ENCODE measurements at regions not wholly inside any gene's neighbourhood (a gene's known extent, or its start where the extent isn't known, plus 50 kb on each side); places are given as distances from the start of the nearest gene placed in this dataset.
"Not testable (repeated sequence)": the region's sequence is repeated elsewhere in the genome, so short reads cannot be mapped to it uniquely, and the experiment has no call there.

- H3K79me1 ChIP-seq (ENCODE audit: low read length), result no peaks in the 10 kb centered on the region
- no peak overlapping the region for H3K23ac ChIP-seq (ENCODE audit: low read length)
- H2AK5ac ChIP-seq (ENCODE audit: low read length), result peak overlapping the region; percentile 50
- no peak overlapping the region for H3K18ac ChIP-seq (ENCODE audit: low read length)
- no peak for DNase-seq
- no peak overlapping the region for H3K4ac ChIP-seq (ENCODE audit: low read depth, low read length)
- H3K56ac ChIP-seq (ENCODE audit: low read length), result peak overlapping the region; percentile 30
- no peaks in the 10 kb centered on the region for H3K27me3 ChIP-seq (ENCODE audit: insufficient read depth, low read length, poor library complexity)
- no peaks in the 10 kb centered on the region for H3K36me3 ChIP-seq (ENCODE audit: control insufficient read depth, insufficient read depth, low read length)
- H4K8ac ChIP-seq (ENCODE audit: low read depth, low read length), result no peak overlapping the region
- no peak overlapping the region for H3K27ac ChIP-seq (ENCODE audit: low read depth, low read length)
- no CpG with 5 or more reads among the region's 14 CpGs for WGBS (ENCODE audit: extremely low coverage, insufficient coverage, low lambda C conversion rate)
- no peak overlapping the region for H2BK15ac ChIP-seq (replicated peaks; ENCODE audit: low read depth)
- no peak overlapping the region for H2BK5ac ChIP-seq (ENCODE audit: low read length)
- H3K4me2 ChIP-seq (ENCODE audit: low read length), result no peak overlapping the region
- no peak overlapping the region for H3K4me3 ChIP-seq (ENCODE audit: low read length)
- peaks cover 9% of the 10 kb centered on the region for H3K4me1 ChIP-seq (ENCODE audit: control insufficient read depth, low read depth, low read length)
- no peak overlapping the region for H3K9ac ChIP-seq (ENCODE audit: low read length)
- no peak overlapping the region for H4K5ac ChIP-seq (ENCODE audit: low read length)
- no peak overlapping the region for H2BK120ac ChIP-seq (ENCODE audit: low read depth, low read length)
- H3K79me2 ChIP-seq (ENCODE audit: control insufficient read depth, insufficient read depth, low read length), result no peaks in the 10 kb centered on the region
These were observed 321.2 kb downstream of the ADGRD1 start for GRCh38 chr12:131274906-131275305.

- no peak overlapping the region for H2BK15ac ChIP-seq (replicated peaks; ENCODE audit: low read depth)
- no peaks in the 10 kb centered on the region for H3K27me3 ChIP-seq (ENCODE audit: insufficient read depth, low read length, poor library complexity)
- no peak overlapping the region for H3K4me2 ChIP-seq (ENCODE audit: low read length)
- H2BK120ac ChIP-seq (ENCODE audit: low read depth, low read length), result peak overlapping the region; percentile 38
- peak overlapping the region; percentile 21 for H3K18ac ChIP-seq (ENCODE audit: low read length)
- H4K8ac ChIP-seq (ENCODE audit: low read depth, low read length), result no peak overlapping the region
- WGBS (ENCODE audit: extremely low coverage, insufficient coverage, low lambda C conversion rate), result no CpG with 5 or more reads among the region's 6 CpGs
- no peak overlapping the region for H3K23ac ChIP-seq (ENCODE audit: low read length)
- H3K79me1 ChIP-seq (ENCODE audit: low read length), result no peaks in the 10 kb centered on the region
- peak overlapping the region; percentile 41 for H3K4ac ChIP-seq (ENCODE audit: low read depth, low read length)
- no peak overlapping the region for H2AK5ac ChIP-seq (ENCODE audit: low read length)
- peak overlapping the region; percentile 54 for H2BK5ac ChIP-seq (ENCODE audit: low read length)
- H3K79me2 ChIP-seq (ENCODE audit: control insufficient read depth, insufficient read depth, low read length), result no peaks in the 10 kb centered on the region
- H3K36me3 ChIP-seq (ENCODE audit: control insufficient read depth, insufficient read depth, low read length), result no peaks in the 10 kb centered on the region
- H3K4me3 ChIP-seq (ENCODE audit: low read length), result no peak overlapping the region
- H3K9ac ChIP-seq (ENCODE audit: low read length), result no peak overlapping the region
- no peak for DNase-seq
- H3K27ac ChIP-seq (ENCODE audit: low read depth, low read length), result no peak overlapping the region
- peak overlapping the region; percentile 9 for H3K56ac ChIP-seq (ENCODE audit: low read length)
- peaks cover 9% of the 10 kb centered on the region for H3K4me1 ChIP-seq (ENCODE audit: control insufficient read depth, low read depth, low read length)
- H4K5ac ChIP-seq (ENCODE audit: low read length), result no peak overlapping the region
These were observed 322.1 kb downstream of the ADGRD1 start for GRCh38 chr12:131275824-131276223.

GRCh38 chr12:131276501-131277185, 322.9 kb downstream of the ADGRD1 start:
- Histone ChIP-seq H3K79me1 (ENCODE audit: low read length) (no peaks in the 10 kb centered on the region), H4K5ac (ENCODE audit: low read length) (no peak overlapping the region), H2BK120ac (ENCODE audit: low read depth, low read length) (no peak overlapping the region), H3K27me3 (ENCODE audit: insufficient read depth, low read length, poor library complexity) (no peaks in the 10 kb centered on the region), H2BK15ac (replicated peaks; ENCODE audit: low read depth) (no peak overlapping the region), H2BK5ac (ENCODE audit: low read length) (peak overlapping the region; percentile 44), H3K56ac (ENCODE audit: low read length) (peak overlapping the region; percentile 40), H3K36me3 (ENCODE audit: control insufficient read depth, insufficient read depth, low read length) (no peaks in the 10 kb centered on the region), H3K23ac (ENCODE audit: low read length) (no peak overlapping the region), H3K4ac (ENCODE audit: low read depth, low read length) (no peak overlapping the region), H3K18ac (ENCODE audit: low read length) (no peak overlapping the region), H3K4me3 (ENCODE audit: low read length) (no peak overlapping the region), H3K27ac (ENCODE audit: low read depth, low read length) (no peak overlapping the region), H3K9ac (ENCODE audit: low read length) (no peak overlapping the region), H4K8ac (ENCODE audit: low read depth, low read length) (no peak overlapping the region), H2AK5ac (ENCODE audit: low read length) (no peak overlapping the region), H3K4me1 (ENCODE audit: control insufficient read depth, low read depth, low read length) (peaks cover 9% of the 10 kb centered on the region), H3K79me2 (ENCODE audit: control insufficient read depth, insufficient read depth, low read length) (no peaks in the 10 kb centered on the region), H3K4me2 (ENCODE audit: low read length) (no peak overlapping the region)
- no peak for DNase-seq
- no CpG with 5 or more reads among the region's 14 CpGs for WGBS (ENCODE audit: extremely low coverage, insufficient coverage, low lambda C conversion rate)

GRCh38 chr12:131277186-131278091, 323.7 kb downstream of the ADGRD1 start:
- no CpG with 5 or more reads among the region's 18 CpGs for WGBS (ENCODE audit: extremely low coverage, insufficient coverage, low lambda C conversion rate)
- H4K8ac ChIP-seq (ENCODE audit: low read depth, low read length), result not testable (repeated sequence)

GRCh38 chr12:131278451-131279115, 324.9 kb downstream of the ADGRD1 start:
- not testable (repeated sequence) for H3K36me3 ChIP-seq (ENCODE audit: control insufficient read depth, insufficient read depth, low read length); H2AK5ac ChIP-seq (ENCODE audit: low read length); H3K79me2 ChIP-seq (ENCODE audit: control insufficient read depth, insufficient read depth, low read length); H3K18ac ChIP-seq (ENCODE audit: low read length); H4K8ac ChIP-seq (ENCODE audit: low read depth, low read length); H3K9ac ChIP-seq (ENCODE audit: low read length); H3K4me1 ChIP-seq (ENCODE audit: control insufficient read depth, low read depth, low read length); H3K4me2 ChIP-seq (ENCODE audit: low read length); H3K4ac ChIP-seq (ENCODE audit: low read depth, low read length); H2BK15ac ChIP-seq (replicated peaks; ENCODE audit: low read depth); H3K4me3 ChIP-seq (ENCODE audit: low read length); H3K27me3 ChIP-seq (ENCODE audit: insufficient read depth, low read length, poor library complexity); H2BK120ac ChIP-seq (ENCODE audit: low read depth, low read length); H3K79me1 ChIP-seq (ENCODE audit: low read length); H3K27ac ChIP-seq (ENCODE audit: low read depth, low read length); H3K23ac ChIP-seq (ENCODE audit: low read length); H4K5ac ChIP-seq (ENCODE audit: low read length); DNase-seq
- H3K56ac ChIP-seq (ENCODE audit: low read length), result peak overlapping the region; percentile 47
- H2BK5ac ChIP-seq (ENCODE audit: low read length), result peak overlapping the region; percentile 11
- WGBS (ENCODE audit: extremely low coverage, insufficient coverage, low lambda C conversion rate), result no CpG with 5 or more reads among the region's 22 CpGs

More at GRCh38 chr12:131277186-131278091, 323.7 kb downstream of the ADGRD1 start:
- not testable (repeated sequence) for H3K79me1 ChIP-seq (ENCODE audit: low read length); H2AK5ac ChIP-seq (ENCODE audit: low read length); H3K4ac ChIP-seq (ENCODE audit: low read depth, low read length); H3K79me2 ChIP-seq (ENCODE audit: control insufficient read depth, insufficient read depth, low read length); H2BK120ac ChIP-seq (ENCODE audit: low read depth, low read length); H3K18ac ChIP-seq (ENCODE audit: low read length); H3K9ac ChIP-seq (ENCODE audit: low read length); H3K23ac ChIP-seq (ENCODE audit: low read length); H3K27ac ChIP-seq (ENCODE audit: low read depth, low read length); H2BK15ac ChIP-seq (replicated peaks; ENCODE audit: low read depth); H4K5ac ChIP-seq (ENCODE audit: low read length); H3K27me3 ChIP-seq (ENCODE audit: insufficient read depth, low read length, poor library complexity); H3K4me2 ChIP-seq (ENCODE audit: low read length); H3K36me3 ChIP-seq (ENCODE audit: control insufficient read depth, insufficient read depth, low read length); H3K4me3 ChIP-seq (ENCODE audit: low read length); H3K4me1 ChIP-seq (ENCODE audit: control insufficient read depth, low read depth, low read length)
- DNase-seq, result peak; percentile 46
- H3K56ac ChIP-seq (ENCODE audit: low read length), result peak overlapping the region; percentile 69
- H2BK5ac ChIP-seq (ENCODE audit: low read length), result peak overlapping the region; percentile 46

Measured in mesendoderm (in vitro differentiated cells).